Left ventricle myocardium inferior (tissue), 1 donor: ENCODE measurements at regions not wholly inside any gene's neighbourhood (a gene's known extent, or its start where the extent isn't known, plus 50 kb on each side); places are given as distances from the start of the nearest gene placed in this dataset.

Source experiments
- DNase-seq: peaks from one replicate; pipeline ENCODE4 v3.0.0-alpha.2; 2020
- H3K27ac ChIP-seq: fragments of 200-600 bp; replicated peaks from 2 replicates; pipeline ENCODE4 v1.8.0; 2021
- H3K27me3 ChIP-seq: fragments of 200-600 bp; 2 replicates; pipeline ENCODE4 v1.8.0; 2021; ENCODE audit warnings: low read depth
- H3K36me3 ChIP-seq: fragments of 200-600 bp; 2 replicates; pipeline ENCODE4 v1.8.0; 2021
- H3K4me1 ChIP-seq: fragments of 200-600 bp; 2 replicates; pipeline ENCODE4 v1.8.0; 2021
- H3K4me3 ChIP-seq: fragments of 200-600 bp; 2 replicates; pipeline ENCODE4 v1.8.0; 2021; ENCODE audit warnings: mild to moderate bottlenecking, moderate library complexity
- H3K9me3 ChIP-seq: fragments of 200-600 bp; replicated peaks from 2 replicates; pipeline ENCODE4 v1.8.0; 2021
- intact Hi-C: fragments of 100-400 bp; cut with micrococcal nuclease; formaldehyde crosslinking; loops from one replicate; pipeline ENCODE4 v1.11.0; 2022
- TF ChIP-seq, protein P1 (sequence below): fragments of 200-600 bp; IDR thresholded peaks from 2 replicates; pipeline ENCODE4 v1.8.0; 2021; ENCODE audit warnings: antibody characterized with exemption, mild to moderate bottlenecking, borderline replicate concordance
- donor health status: DM: no; HTN: yes; CAD: no; lungs with severe emphysema.

DNA sequence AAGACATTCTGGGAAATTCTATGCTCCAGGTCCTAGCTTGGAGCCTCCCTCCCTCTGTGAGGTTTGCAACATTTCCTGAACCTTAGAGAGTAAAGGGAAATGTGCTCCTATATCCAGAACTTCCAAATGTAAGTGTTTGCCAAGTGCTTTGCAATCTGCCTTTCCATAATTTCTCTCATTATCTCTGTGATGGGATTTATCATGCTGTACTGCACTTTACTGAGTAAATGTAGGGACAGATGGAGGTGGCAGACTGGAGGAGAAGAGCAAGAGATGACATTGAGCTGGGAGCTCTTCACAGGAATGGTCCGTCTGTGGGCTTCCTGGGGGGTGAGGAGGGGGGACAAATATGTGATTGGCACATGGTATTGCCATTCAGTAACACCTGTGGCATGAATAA lies 184.3 kb downstream of the SOX4 start:
- TF ChIP-seq, protein P1, sequence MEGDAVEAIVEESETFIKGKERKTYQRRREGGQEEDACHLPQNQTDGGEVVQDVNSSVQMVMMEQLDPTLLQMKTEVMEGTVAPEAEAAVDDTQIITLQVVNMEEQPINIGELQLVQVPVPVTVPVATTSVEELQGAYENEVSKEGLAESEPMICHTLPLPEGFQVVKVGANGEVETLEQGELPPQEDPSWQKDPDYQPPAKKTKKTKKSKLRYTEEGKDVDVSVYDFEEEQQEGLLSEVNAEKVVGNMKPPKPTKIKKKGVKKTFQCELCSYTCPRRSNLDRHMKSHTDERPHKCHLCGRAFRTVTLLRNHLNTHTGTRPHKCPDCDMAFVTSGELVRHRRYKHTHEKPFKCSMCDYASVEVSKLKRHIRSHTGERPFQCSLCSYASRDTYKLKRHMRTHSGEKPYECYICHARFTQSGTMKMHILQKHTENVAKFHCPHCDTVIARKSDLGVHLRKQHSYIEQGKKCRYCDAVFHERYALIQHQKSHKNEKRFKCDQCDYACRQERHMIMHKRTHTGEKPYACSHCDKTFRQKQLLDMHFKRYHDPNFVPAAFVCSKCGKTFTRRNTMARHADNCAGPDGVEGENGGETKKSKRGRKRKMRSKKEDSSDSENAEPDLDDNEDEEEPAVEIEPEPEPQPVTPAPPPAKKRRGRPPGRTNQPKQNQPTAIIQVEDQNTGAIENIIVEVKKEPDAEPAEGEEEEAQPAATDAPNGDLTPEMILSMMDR, result no peak
- Histone ChIP-seq H3K9me3 (no peaks in the 10 kb centered on the region), H3K27me3 (no peaks in the 10 kb centered on the region), H3K4me3 (no peak overlapping the region), H3K36me3 (no peaks in the 10 kb centered on the region), H3K27ac (no peak overlapping the region), H3K4me1 (no peaks in the 10 kb centered on the region)
- intact Hi-C loops, result no loop called here
- DNase-seq, result no peak

DNA sequence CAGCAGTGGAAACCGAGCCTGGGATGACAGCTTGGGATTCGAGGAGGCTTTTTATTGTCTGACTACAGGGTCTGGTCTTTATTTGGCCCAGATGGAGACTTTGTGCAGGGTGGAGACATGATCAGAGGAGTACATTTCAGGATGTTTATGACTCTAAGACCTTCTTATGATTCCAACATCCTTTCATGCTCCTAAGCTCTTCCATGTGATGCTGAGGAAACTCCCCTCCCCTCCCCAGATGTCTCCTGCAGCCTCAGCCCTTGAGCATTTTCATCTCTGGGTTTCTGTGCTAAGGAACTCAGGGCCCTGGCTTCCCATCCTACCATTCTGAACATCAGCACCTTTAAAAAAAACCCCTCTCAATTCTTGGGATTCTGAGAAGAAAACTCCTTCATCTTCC lies 186.6 kb downstream of the SOX4 start:
- no peak overlapping the region for H3K27ac ChIP-seq
- H3K4me1 ChIP-seq, result no peaks in the 10 kb centered on the region
- no peaks in the 10 kb centered on the region for H3K27me3 ChIP-seq
- TF ChIP-seq, protein P1, result no peak
- intact Hi-C loops, result no loop called here
- no peaks in the 10 kb centered on the region for H3K36me3 ChIP-seq
- no peak for DNase-seq
- H3K9me3 ChIP-seq, result no peaks in the 10 kb centered on the region
- H3K4me3 ChIP-seq, result no peak overlapping the region

DNA sequence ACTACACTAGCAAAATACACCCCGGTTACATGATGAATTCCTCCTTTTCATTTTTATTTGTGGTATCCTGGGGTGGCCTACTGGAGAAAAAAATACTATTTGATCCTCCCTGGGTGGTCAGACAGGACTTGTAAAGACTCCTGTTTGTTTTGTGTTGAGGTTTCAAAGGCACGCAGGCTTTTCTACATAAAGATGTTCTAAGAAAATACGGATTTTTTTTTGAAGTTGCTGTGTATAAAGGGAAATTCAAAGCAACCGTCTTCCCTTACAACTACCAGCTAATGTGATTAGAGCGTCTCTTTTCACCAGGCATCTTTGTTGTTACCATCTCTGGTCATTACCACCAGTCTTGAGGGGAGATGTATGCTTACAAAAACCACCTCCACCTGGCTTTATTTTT lies 187.1 kb downstream of the SOX4 start:
- Histone ChIP-seq H3K4me3 (no peak overlapping the region), H3K27me3 (no peaks in the 10 kb centered on the region), H3K4me1 (no peaks in the 10 kb centered on the region), H3K36me3 (no peaks in the 10 kb centered on the region), H3K27ac (no peak overlapping the region), H3K9me3 (no peaks in the 10 kb centered on the region)
- TF ChIP-seq, protein P1, result no peak
- intact Hi-C loops, result no loop called here
- DNase-seq, result no peak

DNA sequence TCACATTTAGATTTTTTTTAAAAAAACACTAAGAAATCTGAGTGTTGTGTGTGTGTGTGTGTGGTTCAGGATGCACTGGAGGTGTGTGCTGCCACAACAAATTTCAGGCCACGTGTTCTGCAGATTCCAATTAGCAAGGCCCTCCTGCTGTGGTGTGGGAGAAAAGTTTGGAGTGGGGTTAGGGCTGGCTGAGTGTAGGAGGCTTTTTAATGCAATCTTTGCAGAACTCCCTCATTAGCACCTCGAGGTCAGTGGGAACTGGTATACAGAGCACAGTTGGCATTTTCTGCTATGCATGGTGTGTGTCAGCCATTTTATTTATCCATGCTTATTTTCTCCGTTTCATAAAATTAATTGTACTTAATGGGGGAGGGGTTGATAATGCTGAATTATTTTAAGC lies 187.6 kb downstream of the SOX4 start:
- Histone ChIP-seq H3K4me1 (no peaks in the 10 kb centered on the region), H3K4me3 (no peak overlapping the region), H3K36me3 (no peaks in the 10 kb centered on the region), H3K27me3 (no peaks in the 10 kb centered on the region), H3K9me3 (no peaks in the 10 kb centered on the region), H3K27ac (no peak overlapping the region)
- DNase-seq, result no peak
- TF ChIP-seq, protein P1, result no peak
- intact Hi-C loops, result no loop called here

DNA sequence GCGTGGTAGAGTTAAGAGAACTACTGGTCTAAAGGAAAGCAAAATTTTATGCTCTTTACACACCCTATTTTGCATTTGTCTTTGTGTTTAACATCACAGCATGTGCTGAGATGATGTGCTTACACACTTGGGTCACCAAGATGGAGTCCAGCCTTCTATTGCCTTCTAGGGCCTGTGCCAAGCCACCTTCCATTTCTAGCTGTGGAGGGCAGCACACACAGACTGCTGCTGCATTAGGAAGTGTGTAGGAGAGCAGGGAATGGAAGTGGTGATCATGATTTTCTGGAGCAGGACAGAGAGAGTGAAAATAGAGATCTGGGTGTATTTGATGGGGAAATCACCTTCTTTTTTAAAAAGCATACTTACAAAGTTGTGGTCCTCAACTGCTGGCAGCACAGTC lies 191.6 kb downstream of the SOX4 start:
- Histone ChIP-seq H3K4me1 (no peaks in the 10 kb centered on the region), H3K9me3 (no peaks in the 10 kb centered on the region), H3K27me3 (no peaks in the 10 kb centered on the region), H3K27ac (no peak overlapping the region), H3K4me3 (no peak overlapping the region), H3K36me3 (no peaks in the 10 kb centered on the region)
- intact Hi-C loops, result no loop called here
- no peak for DNase-seq
- TF ChIP-seq, protein P1, result peak; percentile 6

DNA sequence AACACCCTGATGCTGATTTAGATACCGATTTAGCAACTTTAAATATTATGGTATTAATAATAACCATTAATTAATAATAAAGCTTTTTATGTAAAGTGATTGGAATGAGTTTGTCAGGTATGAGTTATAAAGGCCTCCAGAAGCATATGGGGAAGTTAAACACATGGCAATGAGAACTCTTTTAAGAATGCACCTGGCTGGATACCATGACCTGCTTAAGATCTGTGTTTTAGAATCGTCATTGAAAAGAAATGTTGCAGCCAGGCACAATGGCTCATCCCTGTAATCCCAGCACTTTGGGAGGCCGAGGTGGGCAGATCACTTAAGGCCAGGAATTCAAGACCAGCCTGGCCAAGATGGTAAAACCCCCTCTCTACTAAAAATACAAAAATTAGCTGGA lies 197.5 kb downstream of the SOX4 start:
- no peaks in the 10 kb centered on the region for H3K9me3 ChIP-seq
- TF ChIP-seq, protein P1, result no peak
- no peaks in the 10 kb centered on the region for H3K36me3 ChIP-seq
- no peak for DNase-seq
- H3K27ac ChIP-seq, result no peak overlapping the region
- no peaks in the 10 kb centered on the region for H3K4me1 ChIP-seq
- H3K4me3 ChIP-seq, result no peak overlapping the region
- no peaks in the 10 kb centered on the region for H3K27me3 ChIP-seq
- intact Hi-C loops, result no loop called here
